T1000 (cell line): ENCODE measurements at regions not wholly inside any gene's neighbourhood (a gene's known extent, or its start where the extent isn't known, plus 50 kb on each side); places are given as distances from the start of the nearest gene placed in this dataset.

ENCODE experiments used
- DNase-seq: peaks from one replicate; lab custom pipeline; 2025; ENCODE audit warnings: mixed read lengths; lab: John Stamatoyannopoulos, UW

GRCh38 chr2:75808793-75809535 is 98.2 kb upstream of the GCFC2 start:
- DNase-seq = no peak

DNA sequence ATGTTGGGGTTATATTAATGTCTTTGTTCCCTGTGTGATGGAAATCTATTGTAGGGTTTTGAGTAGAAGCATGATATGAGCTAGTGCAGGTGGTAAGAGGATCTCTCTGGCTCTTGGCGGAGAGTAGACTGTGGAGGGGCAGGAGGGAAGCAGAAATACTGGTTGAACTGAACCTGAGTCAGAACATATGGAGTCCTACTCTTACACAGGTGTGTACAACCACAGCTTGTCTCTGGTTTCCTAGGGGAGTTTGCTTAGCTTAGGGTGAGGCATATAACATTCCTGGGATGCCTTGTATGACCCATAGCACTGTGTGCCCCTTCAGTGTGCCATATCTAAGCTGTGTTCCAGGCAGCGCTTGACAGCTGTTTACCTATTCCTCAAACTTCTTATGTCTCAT is 97.3 kb upstream of the GCFC2 start:
- no peak for DNase-seq

GRCh38 chr2:75801234-75801982 is 90.7 kb upstream of the GCFC2 start:
- no peak for DNase-seq

GRCh38 chr2:75800456-75800855 is 89.7 kb upstream of the GCFC2 start:
- no peak for DNase-seq

- no peak for DNase-seq
Observed at GRCh38 chr2:75799859-75800258, 89.1 kb upstream of the GCFC2 start.

DNA sequence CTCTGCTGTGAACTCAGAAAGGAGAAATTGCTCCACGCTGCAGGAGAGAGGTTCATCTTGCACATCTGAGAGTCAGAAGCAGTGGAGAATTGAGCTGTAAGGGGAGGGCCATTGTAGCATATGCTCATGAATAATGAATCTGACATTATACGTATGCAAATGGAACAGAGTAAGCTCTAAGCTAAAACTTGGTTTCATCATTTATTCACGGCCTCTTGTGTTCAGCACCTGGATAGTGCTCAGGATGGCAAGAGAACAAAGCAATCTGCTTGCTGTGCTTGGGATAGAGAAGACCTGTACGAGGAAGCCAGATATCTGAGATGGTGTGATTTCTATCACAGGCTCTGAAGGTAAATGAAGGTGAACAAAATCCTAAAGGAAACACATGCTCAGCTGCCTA is 87.9 kb upstream of the GCFC2 start:
- DNase-seq = no peak

DNA sequence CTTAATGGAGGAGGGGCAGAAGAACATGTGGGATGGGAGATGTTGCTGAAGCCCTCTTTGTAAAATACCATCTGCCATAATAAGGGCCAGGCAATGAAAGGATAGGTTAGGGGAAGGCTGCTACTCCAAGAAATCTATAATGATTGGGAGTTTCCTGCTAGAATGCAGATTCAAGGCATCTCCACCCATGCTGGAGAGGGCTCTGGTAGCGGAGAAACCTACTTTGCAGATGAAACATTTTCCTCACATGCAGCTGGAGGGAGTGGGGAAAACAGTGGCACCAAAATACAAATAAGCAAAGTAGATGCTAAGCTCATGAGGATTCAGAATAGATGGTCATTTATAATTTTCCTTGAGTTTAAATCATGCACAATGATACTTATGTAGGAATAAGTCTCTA is 82.3 kb upstream of the GCFC2 start:
- DNase-seq = no peak

- DNase-seq = no peak
Observed at GRCh38 chr2:75792146-75792545, 81.4 kb upstream of the GCFC2 start.

GRCh38 chr2:75790814-75791467 is 80.2 kb upstream of the GCFC2 start:
- DNase-seq = no peak

GRCh38 chr2:75790121-75790813 is 79.6 kb upstream of the GCFC2 start:
- DNase-seq = no peak

- DNase-seq = no peak
Observed at GRCh38 chr2:75788902-75789301, 78.2 kb upstream of the GCFC2 start.

GRCh38 chr2:75788154-75788553 is 77.4 kb upstream of the GCFC2 start:
- DNase-seq = no peak

DNA sequence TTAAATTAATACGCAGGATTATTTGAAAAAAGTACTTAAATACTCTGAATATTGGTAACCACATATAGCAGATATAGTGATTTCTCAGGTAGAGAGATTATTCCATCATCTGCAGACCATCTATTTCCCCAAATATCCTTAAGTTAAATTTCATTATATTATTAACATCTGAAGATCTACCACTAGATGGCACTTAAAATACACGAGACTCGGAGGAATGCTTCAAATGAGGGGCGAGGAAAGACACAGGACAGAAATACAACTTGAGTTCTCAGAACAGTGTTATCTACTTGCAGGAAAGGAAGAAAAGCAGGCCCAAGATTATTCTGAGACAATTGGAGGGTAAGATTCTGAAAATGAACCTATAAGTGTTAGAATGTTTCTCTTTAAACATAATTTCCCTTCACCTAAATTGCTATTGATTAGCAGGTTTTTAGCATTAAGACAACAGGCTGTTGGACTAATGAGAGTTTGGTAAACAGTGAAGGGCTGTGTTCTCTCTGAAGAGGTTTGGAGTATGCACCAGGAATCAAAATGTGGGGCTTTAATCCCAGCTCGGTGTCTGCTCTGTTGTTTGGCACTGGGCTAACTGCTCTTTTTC is 76.9 kb upstream of the GCFC2 start:
- DNase-seq = no peak

DNA sequence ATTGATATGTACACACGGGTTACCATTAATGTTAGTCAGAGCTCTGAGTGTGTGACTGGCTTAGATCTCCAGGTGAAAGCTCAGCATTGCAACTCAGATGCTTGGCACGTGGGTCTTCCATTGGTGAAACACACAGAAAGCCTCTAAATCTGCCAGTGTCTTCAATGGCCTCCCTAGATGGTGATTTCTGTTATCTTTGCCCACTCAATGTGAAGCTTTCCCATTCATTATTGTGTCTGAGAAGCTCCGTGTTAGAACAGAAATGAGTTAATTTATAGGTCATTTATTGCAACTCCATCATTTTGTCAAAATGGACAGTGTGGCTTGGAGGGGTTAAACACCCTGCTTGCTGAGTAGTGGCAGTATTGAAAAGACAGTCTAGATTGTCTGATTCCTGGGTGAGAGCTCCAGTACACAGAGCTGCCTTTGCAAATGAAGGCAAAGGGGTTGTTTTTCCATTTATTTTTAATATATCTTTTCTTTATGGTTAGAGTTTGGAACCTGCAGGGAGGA is 64.7 kb upstream of the GCFC2 start:
- no peak for DNase-seq

DNA sequence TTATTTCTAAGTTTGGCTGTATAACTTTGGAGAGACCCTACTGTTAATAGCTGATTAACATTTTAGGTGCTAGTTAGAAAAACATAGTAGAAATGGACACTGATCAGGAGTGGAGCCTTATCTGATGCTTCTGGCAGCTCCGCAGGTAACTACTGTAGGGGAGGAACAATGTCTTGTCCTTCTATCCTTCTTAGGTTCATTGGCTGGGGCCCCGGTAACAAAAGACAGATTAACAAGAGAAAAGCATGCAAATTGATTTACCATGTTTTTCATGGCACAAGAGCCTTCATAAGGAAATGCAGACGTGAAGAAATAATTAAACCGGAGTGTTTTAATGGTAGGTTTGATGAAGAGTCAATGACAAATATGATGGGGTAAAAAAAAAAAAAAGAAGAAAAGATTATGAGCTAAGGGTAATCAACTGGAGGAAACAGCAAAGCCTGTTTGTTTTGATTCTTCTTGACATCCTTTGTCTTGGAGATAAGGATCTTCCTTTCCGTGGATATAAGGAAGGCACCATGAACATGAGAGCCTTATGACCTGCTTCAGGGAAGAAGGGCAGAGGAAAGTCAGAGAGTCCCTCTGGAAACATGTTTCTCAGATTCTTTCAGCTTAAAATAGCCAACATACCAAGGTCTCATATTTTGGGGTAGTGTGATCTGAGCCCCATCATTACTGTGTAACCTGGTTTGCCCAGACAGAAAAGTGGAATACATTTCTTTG is 62.4 kb upstream of the GCFC2 start:
- DNase-seq = no peak

DNA sequence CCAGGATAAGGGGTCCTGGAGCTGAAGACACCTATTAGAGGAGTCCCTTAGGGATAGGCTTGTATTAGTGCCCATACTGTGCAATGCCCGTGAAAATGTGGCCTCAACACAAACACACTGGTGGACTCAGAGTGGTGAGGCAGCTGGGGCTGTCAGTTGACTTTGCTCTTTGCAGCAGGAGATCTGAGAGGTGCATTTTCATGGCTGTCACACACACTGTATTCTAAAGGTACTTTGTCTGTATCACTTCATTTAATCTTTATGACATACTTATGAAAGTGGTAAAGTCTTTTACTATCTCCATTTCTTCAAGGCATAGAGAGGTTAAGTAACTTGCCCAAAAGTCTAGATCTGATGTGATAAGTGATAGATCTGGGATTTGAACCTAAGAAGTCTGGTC is 55.1 kb upstream of the GCFC2 start:
- no peak for DNase-seq

GRCh38 chr2:75764611-75765010 is 53.9 kb upstream of the GCFC2 start:
- no peak for DNase-seq
